C4-2B (cell line): ENCODE measurements at regions not wholly inside any gene's neighbourhood (a gene's known extent, or its start where the extent isn't known, plus 50 kb on each side); places are given as distances from the start of the nearest gene placed in this dataset.
"Not testable (repeated sequence)": the region's sequence is repeated elsewhere in the genome, so short reads cannot be mapped to it uniquely, and the experiment has no call there.

ENCODE experiments used
- CTCF ChIP-seq: fragments of 450-650 bp; conservative IDR thresholded peaks from 2 replicates; pipeline ENCODE4 v1.5.1; 2017; ENCODE audit warnings: mild to moderate bottlenecking
- ZFX ChIP-seq: fragments of 450-650 bp; IDR thresholded peaks from 2 replicates; pipeline ENCODE4 v1.6.1; 2017

GRCh38 chr6:68022968-68023367 is 612.1 kb upstream of the ADGRB3 start:
- TF ChIP-seq CTCF, ZFX: not testable (repeated sequence)
